RCC 7860 (cell line): ENCODE measurements at regions not wholly inside any gene's neighbourhood (a gene's known extent, or its start where the extent isn't known, plus 50 kb on each side); places are given as distances from the start of the nearest gene placed in this dataset.
"Not testable (repeated sequence)": the region's sequence is repeated elsewhere in the genome, so short reads cannot be mapped to it uniquely, and the experiment has no call there.

Source experiments
- DNase-seq: peaks from one replicate; pipeline ENCODE4 v3.0.0-alpha.2; 2015; ENCODE audit warnings: low spot score
- FAIRE-seq: peaks from 2 replicates; lab custom pipeline; 2012; peaks lifted over from hg19 to GRCh38; lab: Jason Lieb, UNC

DNA sequence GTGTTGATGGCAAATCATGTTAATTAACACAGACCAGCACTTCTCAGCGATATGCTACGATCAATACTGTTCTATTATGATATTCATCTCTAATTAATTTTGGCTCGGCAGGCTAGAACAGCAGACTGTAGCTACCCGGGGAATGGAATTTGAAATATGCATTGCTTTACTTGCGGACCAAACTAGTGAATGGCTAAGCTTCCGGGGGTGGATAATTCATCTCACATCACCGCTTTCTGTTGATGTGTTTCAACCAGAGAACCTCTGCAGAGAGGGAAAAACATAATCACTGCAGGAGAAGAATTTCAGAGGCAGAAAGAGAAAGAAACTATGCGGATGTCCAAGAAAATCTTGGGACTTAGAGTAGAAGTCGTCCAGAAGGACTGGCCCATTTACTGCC, 490.9 kb downstream of the STK39 start:
- no peak for DNase-seq
- no peak for FAIRE-seq

DNA sequence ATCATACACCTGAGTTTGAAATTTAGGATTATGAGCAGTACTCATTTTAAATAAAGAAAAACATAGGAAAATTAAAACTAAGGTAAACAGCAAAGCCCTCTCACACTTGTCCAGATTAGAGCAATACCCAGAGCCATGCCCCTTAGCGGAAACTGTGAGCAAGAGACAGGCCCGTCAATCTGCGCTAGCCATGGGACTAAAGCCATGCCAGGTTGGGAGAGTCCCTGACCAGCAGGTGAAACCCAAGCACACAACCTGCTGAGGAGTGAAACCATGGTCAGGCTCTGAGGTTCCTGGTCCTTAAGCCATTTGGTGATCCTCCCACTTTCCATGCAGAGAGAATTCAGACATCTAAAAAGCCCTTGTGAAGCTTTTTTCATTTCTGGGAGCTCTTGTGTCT, 494.3 kb downstream of the STK39 start:
- DNase-seq (no peak), FAIRE-seq (no peak)

DNA sequence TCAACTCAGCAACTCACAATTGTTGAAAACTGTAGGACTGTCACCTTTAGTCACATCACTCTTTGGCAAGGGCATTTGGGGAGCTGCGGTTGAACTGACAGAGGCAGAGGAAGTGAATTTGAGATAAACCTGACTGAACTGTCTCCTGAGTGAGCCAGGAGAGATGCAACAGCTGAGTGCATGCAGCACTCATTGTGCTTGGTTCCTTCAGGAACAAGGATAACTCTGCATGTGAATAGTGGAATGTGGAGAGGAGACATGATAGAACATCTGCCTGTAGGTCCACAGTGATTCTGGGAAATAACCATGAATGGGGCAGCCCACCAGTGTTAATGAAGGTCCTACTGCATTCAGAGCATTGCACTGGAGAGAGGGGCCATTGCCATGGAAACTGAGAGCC, 494.7 kb downstream of the STK39 start:
- no peak for FAIRE-seq
- DNase-seq = no peak

DNA sequence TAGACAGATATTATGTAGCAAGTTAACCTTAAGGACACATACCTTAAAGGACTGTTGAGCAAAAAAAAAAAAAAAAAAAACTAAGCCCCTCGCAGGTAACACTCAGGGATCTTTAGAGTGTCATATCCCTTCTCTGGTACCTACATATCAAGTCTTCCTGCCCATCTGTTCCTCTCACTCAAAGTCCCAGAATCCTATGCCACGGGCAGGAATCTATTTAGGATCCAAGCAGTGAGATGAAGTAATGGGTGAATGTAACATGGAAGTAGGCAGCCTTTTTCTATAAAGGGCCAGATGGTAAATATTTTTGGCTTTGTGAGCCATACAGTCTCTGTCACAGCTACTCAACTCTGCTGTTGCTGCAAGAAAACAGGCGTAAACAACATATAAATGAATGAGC, 496.7 kb downstream of the STK39 start:
- no peak for FAIRE-seq

DNA sequence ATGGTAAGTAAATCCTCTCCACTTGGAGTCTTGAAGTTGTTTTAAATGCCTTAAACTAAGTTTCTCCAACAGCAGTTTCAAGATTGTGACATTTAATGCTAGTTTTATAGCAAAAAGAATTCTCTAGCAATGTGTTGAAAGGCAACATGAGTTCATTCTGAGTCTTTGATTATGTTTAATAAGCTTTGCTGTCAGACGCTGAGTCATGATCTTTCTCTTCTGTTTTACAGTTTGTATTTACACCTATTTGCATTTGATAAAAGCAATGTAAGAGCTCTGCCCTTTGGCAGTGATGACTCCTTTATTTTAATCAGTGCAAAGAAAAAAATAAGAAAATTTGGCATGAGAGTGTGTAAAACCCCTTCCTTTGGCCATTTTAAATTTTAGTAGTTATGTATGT, 497.7 kb downstream of the STK39 start:
- FAIRE-seq (no peak), DNase-seq (no peak)

More for the DNA sequence above, 496.7 kb downstream of the STK39 start:
- no peak for DNase-seq

- FAIRE-seq (peak; percentile 59), DNase-seq (peak; percentile 50)
Measured at GRCh38 chr2:167749016-167749415, 498.4 kb downstream of the STK39 start.

DNA sequence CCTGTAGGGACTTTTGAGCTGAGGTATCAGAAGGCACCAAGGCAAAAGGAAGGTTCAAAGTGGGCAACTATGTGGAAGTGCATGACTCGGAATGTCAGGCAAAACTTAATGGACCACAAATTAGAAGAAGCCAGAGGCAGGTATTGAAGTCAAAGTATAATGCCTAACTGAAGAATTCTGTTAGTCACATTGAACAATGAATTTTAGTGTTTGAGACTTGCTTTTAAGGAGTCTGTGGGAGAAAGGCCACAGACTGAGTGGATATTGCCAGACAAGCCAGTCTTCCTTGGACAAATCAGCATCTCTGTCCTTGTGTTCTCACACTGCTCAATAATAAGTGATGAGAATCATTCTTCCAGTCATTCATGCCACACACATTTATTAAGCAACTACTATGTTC, 498.9 kb downstream of the STK39 start:
- FAIRE-seq (no peak), DNase-seq (peak; percentile 10)

GRCh38 chr2:167745667-167746066, 501.7 kb downstream of the STK39 start:
- FAIRE-seq (no peak), DNase-seq (no peak)

DNA sequence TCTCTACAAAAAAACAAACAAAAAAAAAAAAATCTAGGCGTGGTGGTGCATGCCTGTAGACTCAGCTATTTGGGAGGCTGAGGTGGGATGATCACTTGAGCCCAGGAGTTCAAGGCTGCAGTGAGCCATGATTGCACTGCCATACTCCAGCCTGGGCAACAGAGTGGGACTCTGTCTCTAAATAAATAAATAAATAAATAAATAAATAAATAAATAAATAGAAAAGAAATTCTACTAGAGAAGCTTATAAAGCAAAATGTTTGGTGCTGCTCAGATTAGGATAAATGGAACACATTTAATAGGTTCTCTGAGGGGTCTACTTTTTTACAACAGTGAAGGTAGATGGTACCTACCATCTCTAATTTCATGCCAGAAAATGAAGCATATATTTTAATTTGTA, 507.5 kb downstream of the STK39 start:
- not testable (repeated sequence) for FAIRE-seq, DNase-seq

DNA sequence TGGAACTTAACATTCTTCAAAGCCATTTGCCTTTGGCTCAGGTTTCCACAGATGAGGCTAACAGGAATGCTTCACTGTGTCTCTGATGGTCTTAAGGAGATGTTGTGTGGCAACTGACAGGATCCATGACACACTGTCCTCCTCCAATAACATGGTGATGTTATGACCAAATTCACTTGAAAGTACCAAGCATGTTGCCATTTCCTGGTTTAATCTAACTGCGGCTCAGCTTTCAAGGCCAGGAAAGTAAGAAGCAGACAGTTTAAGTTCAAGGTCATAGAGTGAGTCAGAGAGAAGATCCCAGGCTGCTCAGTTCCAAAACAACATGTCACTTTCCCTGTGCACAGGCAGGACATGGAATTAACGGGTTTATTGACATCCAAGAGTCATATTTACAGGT, 513.6 kb downstream of the STK39 start:
- FAIRE-seq (no peak), DNase-seq (no peak)

DNA sequence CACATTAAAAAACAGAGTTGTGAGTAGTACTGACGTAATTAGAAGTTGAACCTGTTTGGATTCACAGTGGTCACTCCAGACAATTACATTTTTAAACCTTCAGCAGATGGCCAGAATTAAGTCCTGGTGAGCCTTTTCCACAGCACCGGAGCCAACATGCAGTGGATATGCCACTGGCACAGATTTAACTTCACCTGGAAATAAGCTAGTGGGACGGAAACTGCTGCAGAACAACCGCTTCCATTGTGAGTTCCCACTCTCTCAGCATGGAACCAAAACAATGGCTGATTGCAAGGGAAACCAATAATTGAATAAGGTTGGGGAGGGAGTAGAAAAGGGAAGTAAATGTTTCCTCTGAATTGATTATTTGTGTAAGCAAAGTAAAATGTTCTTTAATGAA, 515.1 kb downstream of the STK39 start:
- DNase-seq = no peak
- no peak for FAIRE-seq

- no peak for FAIRE-seq
Measured at GRCh38 chr2:167729911-167730310, 517.5 kb downstream of the STK39 start.

DNA sequence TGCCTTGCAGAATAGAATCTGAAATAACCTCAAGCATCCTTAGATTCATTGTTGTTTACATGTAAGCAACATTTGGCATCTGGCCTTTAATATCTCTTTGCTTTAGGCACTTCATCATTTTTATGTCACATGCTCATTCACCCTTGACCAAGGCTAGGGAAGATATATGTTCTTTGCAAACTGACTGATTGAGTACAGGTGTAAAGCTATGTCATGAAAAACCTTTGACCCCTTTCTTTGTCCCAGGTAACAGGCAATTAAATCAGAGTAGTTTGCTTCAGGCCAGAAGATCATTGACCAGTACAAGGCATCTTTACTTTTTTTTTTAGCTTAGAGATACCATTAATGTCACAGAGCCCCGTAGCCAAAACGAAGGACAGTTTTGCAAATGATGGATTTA, 520.6 kb downstream of the STK39 start:
- DNase-seq = no peak
- no peak for FAIRE-seq

More at GRCh38 chr2:167729911-167730310, 517.5 kb downstream of the STK39 start:
- no peak for DNase-seq

DNA sequence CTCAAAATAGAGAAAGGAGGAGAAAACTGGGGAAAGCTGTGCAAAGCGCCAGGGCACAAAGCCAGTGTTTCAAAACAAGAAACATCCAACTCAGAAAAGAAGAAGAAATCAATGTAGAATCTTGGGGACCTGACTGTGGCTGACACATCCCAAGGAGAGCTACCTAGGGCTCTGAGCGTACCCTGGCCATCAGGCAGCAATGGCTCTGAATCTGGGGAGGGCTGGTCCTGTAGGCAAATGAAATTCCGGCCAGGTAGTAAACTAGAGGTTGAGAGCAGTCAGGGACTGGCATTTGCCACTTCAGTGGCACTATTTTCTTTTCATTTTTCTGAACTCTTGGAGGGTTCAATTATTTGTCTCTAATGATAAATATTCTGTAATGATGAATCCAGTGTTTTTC, 525.8 kb downstream of the STK39 start:
- FAIRE-seq = no peak
- no peak for DNase-seq

DNA sequence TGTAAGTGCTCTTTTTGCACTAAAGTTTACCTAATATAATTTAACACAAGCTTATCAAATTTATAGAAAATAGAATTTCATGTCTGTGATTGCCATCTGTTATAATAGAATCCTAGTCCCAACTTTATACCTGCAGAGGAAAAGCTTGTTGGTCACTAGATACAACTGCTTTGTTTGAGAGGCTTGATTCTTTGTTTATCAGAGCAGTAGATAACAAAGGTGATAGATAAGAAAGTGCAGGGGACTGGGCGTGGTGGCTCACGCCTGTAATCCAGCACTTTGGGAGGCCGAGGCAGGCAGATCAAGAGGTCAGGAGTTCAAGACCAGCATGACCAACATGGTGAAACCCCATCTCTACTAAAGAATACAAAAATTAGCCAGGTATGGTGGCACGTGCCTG, 528.0 kb downstream of the STK39 start:
- FAIRE-seq (no peak), DNase-seq (no peak)

DNA sequence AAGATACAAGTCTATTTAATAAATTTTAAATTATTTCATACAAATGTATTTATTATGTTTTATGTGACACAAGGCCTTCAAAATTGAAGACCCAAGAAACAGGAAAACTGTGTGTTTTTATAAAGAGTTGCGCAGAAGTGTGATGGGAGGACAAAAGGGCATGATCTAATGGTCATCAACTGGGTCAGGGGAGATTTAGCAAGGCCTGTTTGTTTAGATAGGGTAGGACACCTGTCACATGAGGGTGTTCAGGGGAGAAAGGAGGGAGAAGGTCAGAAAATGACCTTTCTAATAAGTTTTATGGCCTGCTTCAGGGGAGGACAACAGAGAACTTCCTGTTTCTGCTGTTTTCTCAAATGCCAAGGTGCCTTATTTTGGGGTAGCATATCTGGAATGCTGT, 528.8 kb downstream of the STK39 start:
- FAIRE-seq (no peak), DNase-seq (no peak)

GRCh38 chr2:167715932-167716331, 531.5 kb downstream of the STK39 start:
- DNase-seq (no peak), FAIRE-seq (no peak)

DNA sequence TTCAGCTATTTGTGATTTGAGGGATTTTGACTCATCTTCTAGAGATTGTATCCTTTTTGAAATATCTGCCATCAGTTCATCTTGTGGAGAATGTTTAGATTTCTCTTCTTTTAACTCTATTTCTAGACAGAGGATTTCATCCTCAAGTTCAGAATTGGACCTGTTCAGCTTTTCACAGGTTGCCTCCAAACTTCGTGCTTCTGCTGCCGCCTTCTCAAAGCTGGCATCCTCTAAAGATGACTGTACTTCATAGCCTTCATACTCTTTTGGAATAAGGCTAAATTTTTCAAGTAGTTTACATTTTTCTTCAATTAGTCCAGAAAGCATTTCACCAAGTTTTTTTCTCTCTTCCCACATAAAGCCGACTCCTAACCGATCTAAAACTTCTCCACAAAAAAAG, 531.9 kb downstream of the STK39 start:
- not testable (repeated sequence) for DNase-seq, FAIRE-seq

DNA sequence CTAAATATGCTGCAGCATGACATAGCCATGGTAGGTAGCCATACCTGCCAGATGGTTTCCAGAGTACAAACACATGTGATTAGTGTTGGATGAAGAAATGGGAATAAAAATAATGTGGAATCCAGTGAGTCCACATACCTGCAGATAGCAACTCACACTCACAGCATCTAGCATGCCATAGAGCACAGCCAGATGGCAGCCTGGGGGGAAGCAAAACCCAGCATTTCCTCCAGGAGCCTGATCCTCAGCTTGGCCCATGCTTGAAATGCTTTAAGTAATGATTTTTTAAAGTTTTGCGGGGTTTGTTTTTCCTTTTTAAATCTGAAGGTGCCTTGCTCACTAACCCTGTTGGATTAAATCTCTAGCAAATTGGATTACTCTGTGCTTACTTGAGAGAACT, 535.1 kb downstream of the STK39 start:
- FAIRE-seq = no peak
- no peak for DNase-seq

GRCh38 chr2:167708998-167709397, 538.4 kb downstream of the STK39 start:
- FAIRE-seq = no peak

DNA sequence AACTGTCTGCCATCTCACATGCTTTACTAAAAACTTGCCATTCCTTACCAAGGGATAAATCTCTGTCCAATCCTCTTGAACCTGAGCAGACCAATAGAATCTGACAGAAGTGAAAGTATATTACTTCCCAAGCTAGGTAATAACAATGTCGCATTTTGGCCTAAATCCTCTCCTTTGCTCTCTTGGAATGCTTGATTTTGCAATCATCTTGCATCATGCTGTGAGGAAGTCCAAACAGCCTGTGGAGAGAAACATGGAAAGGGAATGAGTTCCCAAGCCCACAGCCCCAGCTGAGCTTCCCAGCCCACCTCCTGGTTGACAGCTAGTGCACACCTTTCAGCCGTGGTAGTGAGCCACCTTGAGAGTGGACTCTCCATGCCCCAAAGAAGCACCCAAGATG, 540.6 kb downstream of the STK39 start:
- no peak for FAIRE-seq
- DNase-seq = no peak

More at GRCh38 chr2:167708998-167709397, 538.4 kb downstream of the STK39 start:
- DNase-seq = no peak

GRCh38 chr2:167703441-167703840, 544.0 kb downstream of the STK39 start:
- FAIRE-seq (no peak), DNase-seq (no peak)

DNA sequence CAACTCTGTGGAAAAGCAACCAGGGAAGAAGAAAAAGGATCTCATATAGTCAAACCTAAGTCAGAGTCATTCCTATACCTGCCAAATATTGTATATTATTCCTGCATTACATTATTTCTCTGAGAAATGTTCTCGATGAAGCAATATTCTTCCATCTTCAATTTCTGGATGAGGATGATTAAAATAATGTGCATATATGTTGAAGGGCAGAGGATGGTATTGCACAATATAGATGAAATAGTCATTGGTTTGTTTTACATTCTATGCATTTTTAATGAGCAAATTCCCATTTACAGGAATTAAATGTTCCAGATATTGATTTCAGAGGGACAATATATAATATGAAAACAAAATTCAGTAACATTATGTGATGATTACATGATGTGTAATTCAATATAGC, 545.2 kb downstream of the STK39 start:
- FAIRE-seq (no peak), DNase-seq (no peak)

DNA sequence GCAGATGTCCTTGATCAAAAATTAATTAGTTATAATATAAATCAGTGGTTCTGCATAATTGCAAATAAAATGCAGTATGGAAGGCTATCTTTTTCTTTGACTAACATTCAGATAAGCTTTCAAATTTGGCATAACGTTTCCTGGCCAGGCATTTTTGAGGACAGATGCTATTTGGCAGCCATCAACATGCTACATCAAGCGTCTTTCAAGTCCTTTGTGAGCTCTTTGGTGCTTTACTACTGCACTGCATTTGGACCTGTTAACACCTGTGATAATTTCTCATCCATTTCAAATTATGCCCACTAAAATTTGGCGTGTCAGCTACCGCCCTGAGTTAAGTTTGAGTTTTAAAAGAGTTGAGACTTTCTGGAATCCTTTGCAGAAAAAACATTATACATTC, 545.7 kb downstream of the STK39 start:
- no peak for DNase-seq
- no peak for FAIRE-seq
